Stimulated activated CD4-positive, alpha-beta T cell treated with anti-CD3 and anti-CD28 coated beads, Interleukin-1b, Interleukin-23, amount 100 ng/mL, for 1 hour (primary cell): ENCODE measurements at regions not wholly inside any gene's neighbourhood (a gene's known extent, or its start where the extent isn't known, plus 50 kb on each side); places are given as distances from the start of the nearest gene placed in this dataset.

Experiments used
- DNase-seq, 2 donors: peaks; one replicate each; pipeline ENCODE4 v3.0.0-alpha.2; 2020; ENCODE audit warnings: low read depth in 2 of 2

GRCh38 chr4:111793433-111794091, 351.7 kb upstream of the FAM241A start:
- no peak for DNase-seq

- no peak for DNase-seq
Measured at GRCh38 chr4:111797455-111798163, 347.6 kb upstream of the FAM241A start.

GRCh38 chr4:111798840-111799239, 346.4 kb upstream of the FAM241A start:
- DNase-seq, result no peak

GRCh38 chr4:111800551-111800950, 344.7 kb upstream of the FAM241A start:
- no peak for DNase-seq

GRCh38 chr4:111802191-111802590, 343.1 kb upstream of the FAM241A start:
- DNase-seq, result no peak

- no peak for DNase-seq
Measured at GRCh38 chr4:111806331-111806730, 338.9 kb upstream of the FAM241A start.

- no peak for DNase-seq
Measured at GRCh38 chr4:111807576-111807975, 337.7 kb upstream of the FAM241A start.

GRCh38 chr4:111808174-111808573, 337.1 kb upstream of the FAM241A start:
- DNase-seq, result no peak

- DNase-seq, result no peak
Measured at GRCh38 chr4:111811661-111812060, 333.6 kb upstream of the FAM241A start.

GRCh38 chr4:111812114-111812513, 333.1 kb upstream of the FAM241A start:
- no peak for DNase-seq

GRCh38 chr4:111812760-111813159, 332.5 kb upstream of the FAM241A start:
- DNase-seq, result no peak

GRCh38 chr4:111813555-111814140, 331.6 kb upstream of the FAM241A start:
- DNase-seq, result no peak

- no peak for DNase-seq
Measured at GRCh38 chr4:111814961-111815360, 330.3 kb upstream of the FAM241A start.

- DNase-seq, result no peak
Measured at GRCh38 chr4:111821342-111821741, 323.9 kb upstream of the FAM241A start.

- DNase-seq, result no peak
Measured at GRCh38 chr4:111836601-111837000, 308.7 kb upstream of the FAM241A start.

- no peak for DNase-seq
Measured at GRCh38 chr4:111837761-111838160, 307.5 kb upstream of the FAM241A start.

- DNase-seq, result no peak
Measured at GRCh38 chr4:111838406-111838930, 306.8 kb upstream of the FAM241A start.

GRCh38 chr4:111839141-111839540, 306.1 kb upstream of the FAM241A start:
- no peak for DNase-seq

GRCh38 chr4:111842336-111842735, 302.9 kb upstream of the FAM241A start:
- DNase-seq, result no peak

- no peak for DNase-seq
Measured at GRCh38 chr4:111847296-111848008, 297.8 kb upstream of the FAM241A start.

- no peak for DNase-seq
Measured at GRCh38 chr4:111849746-111850284, 295.4 kb upstream of the FAM241A start.

- no peak for DNase-seq
Measured at GRCh38 chr4:111854494-111855087, 290.7 kb upstream of the FAM241A start.
